T-cell (primary cell): ENCODE measurements at regions not wholly inside any gene's neighbourhood (a gene's known extent, or its start where the extent isn't known, plus 50 kb on each side); places are given as distances from the start of the nearest gene placed in this dataset.
"Not testable (repeated sequence)": the region's sequence is repeated elsewhere in the genome, so short reads cannot be mapped to it uniquely, and the experiment has no call there.

Experiments used
- ATAC-seq, 4 experiments: fragments of 200-7000 bp in 3 of 4; fragments of 150-1000 bp in 1 of 4; cut with Tn5 transposase; replicated peaks in 1 of 4; 1 replicate in 3 of 4; 2 replicates in 1 of 4; pipeline ENCODE4 v1.10.0; 2021; ENCODE audit warnings: moderate library complexity in 3 of 4, mild to moderate bottlenecking in 2 of 4, moderate number of reproducible peaks in 1 of 4
- CTCF ChIA-PET, 2 donors: fragments of 300-600 bp; sonication (Branson Sonifier 250); formaldehyde crosslinking; loops; one replicate each; lab custom pipeline; 2022; ENCODE audit warnings: antibody characterized with exemption in 2 of 2; lab: Charles Lee
- POLR2A ChIA-PET, 2 donors: fragments of 300-600 bp; sonication (Branson Sonifier 250); formaldehyde crosslinking; loops; one replicate each; lab custom pipeline; 2022; ENCODE audit warnings: antibody characterized with exemption in 2 of 2; lab: Charles Lee
- DNase-seq, 35 experiments: peaks; one replicate each; pipeline versions ENCODE4 v3.0.0 to v3.0.0-alpha.2; 2013 to 2023
- H3K27ac ChIP-seq: one replicate; pipeline ENCODE4 v1.5.1; 2013; ENCODE audit warnings: low read length
- H3K27me3 ChIP-seq, 2 experiments: replicated peaks in 1 of 2; 1 replicate in 1 of 2; 2 replicates in 1 of 2; pipeline versions ENCODE4 v1.6.1 to v1.7.0; 2013; ENCODE audit warnings: low read length in 1 of 2, mixed read lengths in 1 of 2; ENCODE audit not compliant: control insufficient read depth in 2 of 2, insufficient read depth in 2 of 2; ENCODE audit errors: extremely low read depth in 1 of 2
- H3K36me3 ChIP-seq, 2 donors: 1 replicate in 1 of 2; 2 replicates in 1 of 2; pipeline versions ENCODE4 v1.6.1 to v1.7.0; 2013; ENCODE audit warnings: low read length in 1 of 2; ENCODE audit not compliant: control insufficient read depth in 2 of 2, insufficient read depth in 1 of 2; ENCODE audit errors: extremely low read depth in 1 of 2
- H3K4me1 ChIP-seq, 2 experiments: 1 replicate in 1 of 2; 2 replicates in 1 of 2; pipeline versions ENCODE4 v1.6.1 to v1.7.0; 2013; ENCODE audit warnings: low read length in 2 of 2, mixed read lengths in 1 of 2; ENCODE audit not compliant: insufficient read depth in 2 of 2, control insufficient read depth in 1 of 2; ENCODE audit errors: extremely low read depth in 1 of 2
- H3K4me3 ChIP-seq, 2 donors: 1 replicate in 1 of 2; 2 replicates in 1 of 2; pipeline versions ENCODE4 v1.5.1 to v1.7.0; 2013; ENCODE audit warnings: mild to moderate bottlenecking in 2 of 2, low read length in 1 of 2, moderate library complexity in 1 of 2; ENCODE audit not compliant: control insufficient read depth in 1 of 2; ENCODE audit errors: extremely low read depth in 1 of 2
- H3K9me3 ChIP-seq: 2 replicates; pipeline ENCODE4 v1.7.0; 2013
- H3K27ac Mint-ChIP-seq, 2 donors: one replicate each; pipeline ENCODE4 v1.8.0; 2020 to 2021; ENCODE audit warnings: mild to moderate bottlenecking in 2 of 2, mixed read lengths in 2 of 2
- H3K27me3 Mint-ChIP-seq, 2 donors: one replicate each; pipeline ENCODE4 v1.8.0; 2021 to 2022; ENCODE audit warnings: mixed read lengths in 2 of 2
- H3K36me3 Mint-ChIP-seq: one replicate; pipeline ENCODE4 v1.8.0; 2021; ENCODE audit warnings: mixed read lengths
- H3K4me1 Mint-ChIP-seq, 3 donors: one replicate each; pipeline ENCODE4 v1.8.0; 2020 to 2022; ENCODE audit warnings: mixed read lengths in 3 of 3, mild to moderate bottlenecking in 1 of 3
- H3K4me3 Mint-ChIP-seq, 3 donors: one replicate each; pipeline ENCODE4 v1.8.0; 2020 to 2022; ENCODE audit warnings: mild to moderate bottlenecking in 3 of 3, mixed read lengths in 3 of 3, moderate library complexity in 3 of 3
- H3K9me3 Mint-ChIP-seq, 3 donors: one replicate each; pipeline ENCODE4 v1.8.0; 2020 to 2022; ENCODE audit warnings: mixed read lengths in 3 of 3
- WGBS: methylation state at CpG from one replicate; pipeline ENCODE4 v1.1.5; 2013; ENCODE audit warnings: missing lambda C conversion rate; ENCODE audit not compliant: insufficient coverage; 5-methylcytosine and 5-hydroxymethylcytosine counted together

GRCh38 chr3:104353951-104354350, 1012.8 kb upstream of the ALCAM start:
- no peaks in the 10 kb centered on the region for H3K4me1 ChIP-seq
- no peaks in the 10 kb centered on the region for H3K36me3 ChIP-seq
- no peaks in the 10 kb centered on the region for H3K27me3 ChIP-seq
- peaks cover 3% of the 10 kb centered on the region for H3K9me3 ChIP-seq
- DNase-seq (no peak), ATAC-seq (no peak)
- no peak overlapping the region for H3K4me3 ChIP-seq
- Mint-ChIP-seq H3K27me3 (no peaks in the 10 kb centered on the region), H3K36me3 (no peaks in the 10 kb centered on the region), H3K4me1 (no peaks in the 10 kb centered on the region), H3K27ac (no peak overlapping the region), H3K9me3 (peaks cover 0 to 2% (median 0%) of the 10 kb centered on the region in 3 donors), H3K4me3 (no peak overlapping the region)
- no peak overlapping the region for H3K27ac ChIP-seq
- CTCF ChIA-PET: no interaction called here
- POLR2A ChIA-PET: interaction anchor here in 1 of 2 donors (0.6 kb wide), 1 partner anchor 36 kb away, joined by 3 read pairs; no protein-coding TSS in a partner anchor

GRCh38 chr3:104359546-104359945, 1007.2 kb upstream of the ALCAM start:
- no peaks in the 10 kb centered on the region for H3K9me3 ChIP-seq
- H3K27ac ChIP-seq: no peak overlapping the region
- Mint-ChIP-seq H3K9me3 (peaks cover 0 to 3% (median 0%) of the 10 kb centered on the region in 3 donors), H3K4me3 (no peak overlapping the region), H3K36me3 (no peaks in the 10 kb centered on the region), H3K27me3 (no peaks in the 10 kb centered on the region), H3K27ac (no peak overlapping the region), H3K4me1 (no peaks in the 10 kb centered on the region)
- WGBS: 60% methylated on average over 1 of the region's 4 CpGs
- ATAC-seq: no peak
- no peak for DNase-seq
- CTCF ChIA-PET: no interaction called here
- no peaks in the 10 kb centered on the region for H3K27me3 ChIP-seq
- no peaks in the 10 kb centered on the region for H3K36me3 ChIP-seq
- no peaks in the 10 kb centered on the region for H3K4me1 ChIP-seq
- POLR2A ChIA-PET: no interaction called here
- H3K4me3 ChIP-seq: no peak overlapping the region

DNA sequence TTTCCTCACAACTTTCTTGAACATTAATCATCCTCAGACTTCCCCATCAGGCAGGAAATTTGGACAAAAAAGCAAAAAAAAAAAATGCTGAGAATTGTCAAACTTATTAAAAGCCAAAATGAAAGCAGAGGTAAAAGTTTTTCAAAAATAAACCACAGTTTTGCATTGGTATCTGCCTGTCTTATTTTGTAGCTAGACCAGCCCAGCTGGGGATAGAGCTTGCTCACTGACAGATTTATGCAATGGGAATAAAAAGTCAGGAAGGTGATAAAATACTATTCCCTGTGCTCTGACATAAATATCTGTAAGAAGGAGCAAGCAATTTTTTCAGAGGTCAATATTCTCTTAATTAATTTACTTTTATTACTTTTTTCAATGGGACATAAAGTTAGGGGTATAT, 1006.7 kb upstream of the ALCAM start:
- no peak overlapping the region for H3K27ac ChIP-seq
- Mint-ChIP-seq H3K9me3 (peaks cover 0 to 3% (median 0%) of the 10 kb centered on the region in 3 donors), H3K4me1 (no peaks in the 10 kb centered on the region), H3K27me3 (no peaks in the 10 kb centered on the region), H3K36me3 (no peaks in the 10 kb centered on the region), H3K27ac (no peak overlapping the region), H3K4me3 (no peak overlapping the region)
- ChIA-PET CTCF (no interaction called here), POLR2A (interaction anchor here in 1 of 2 donors (0.7 kb wide), 1 partner anchor 342 kb away, joined by 3 read pairs; no protein-coding TSS in a partner anchor)
- ATAC-seq (no peak), DNase-seq (no peak)
- no peaks in the 10 kb centered on the region for H3K9me3 ChIP-seq
- H3K36me3 ChIP-seq: no peaks in the 10 kb centered on the region
- no peak overlapping the region for H3K4me3 ChIP-seq
- no peaks in the 10 kb centered on the region for H3K27me3 ChIP-seq
- no peaks in the 10 kb centered on the region for H3K4me1 ChIP-seq

DNA sequence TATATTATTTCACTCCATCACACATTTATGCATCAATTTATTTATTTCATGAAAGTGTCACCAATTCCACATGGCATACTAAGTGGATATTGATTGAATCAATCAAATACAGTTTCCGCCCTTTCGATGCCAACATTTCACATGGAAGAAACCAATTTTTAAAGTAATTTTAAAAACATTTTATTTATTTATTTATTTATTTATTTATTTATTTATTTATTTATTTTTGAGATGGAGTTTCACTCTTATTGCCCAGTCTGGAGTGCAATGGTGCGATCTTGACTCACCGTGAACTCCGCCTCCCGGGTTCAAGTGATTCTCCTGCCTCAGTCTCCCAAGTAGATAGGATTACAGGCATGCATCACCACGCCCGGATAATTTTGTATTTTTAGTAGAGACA, 1005.0 kb upstream of the ALCAM start:
- CTCF ChIA-PET, H3K9me3 Mint-ChIP-seq, H3K4me3 Mint-ChIP-seq, POLR2A ChIA-PET, H3K36me3 Mint-ChIP-seq, ATAC-seq, H3K27ac ChIP-seq, H3K4me1 ChIP-seq, H3K36me3 ChIP-seq, H3K9me3 ChIP-seq, H3K4me3 ChIP-seq, H3K27me3 ChIP-seq, H3K27ac Mint-ChIP-seq, H3K4me1 Mint-ChIP-seq, DNase-seq, H3K27me3 Mint-ChIP-seq: not testable (repeated sequence)
- no CpG with 5 or more reads among the region's 8 CpGs for WGBS

GRCh38 chr3:104362319-104362718, 1004.4 kb upstream of the ALCAM start:
- 68% methylated on average over 5 of the region's 6 CpGs for WGBS
- peaks cover 0 to 3% (median 0%) of the 10 kb centered on the region in 3 donors for H3K9me3 Mint-ChIP-seq

GRCh38 chr3:104367000-104367399, 999.7 kb upstream of the ALCAM start:
- H3K9me3 Mint-ChIP-seq: no peaks in the 10 kb centered on the region
- ChIA-PET CTCF (no interaction called here), POLR2A (no interaction called here)
- DNase-seq (no peak), ATAC-seq (no peak)
- WGBS: no CpG with 5 or more reads among the region's 3 CpGs
- no peaks in the 10 kb centered on the region for H3K4me1 ChIP-seq
- no peak overlapping the region for H3K27ac ChIP-seq
- no peaks in the 10 kb centered on the region for H3K4me1 Mint-ChIP-seq
- no peaks in the 10 kb centered on the region for H3K36me3 Mint-ChIP-seq
- H3K27me3 ChIP-seq: no peaks in the 10 kb centered on the region
- H3K9me3 ChIP-seq: no peaks in the 10 kb centered on the region
- no peak overlapping the region for H3K27ac Mint-ChIP-seq
- H3K27me3 Mint-ChIP-seq: no peaks in the 10 kb centered on the region
- no peaks in the 10 kb centered on the region for H3K36me3 ChIP-seq
- H3K4me3 Mint-ChIP-seq: no peak overlapping the region
- no peak overlapping the region for H3K4me3 ChIP-seq

More at GRCh38 chr3:104362319-104362718, 1004.4 kb upstream of the ALCAM start:
- CTCF ChIA-PET: no interaction called here
- H3K4me3 Mint-ChIP-seq: no peak overlapping the region
- H3K27ac ChIP-seq: no peak overlapping the region
- no peaks in the 10 kb centered on the region for H3K4me1 Mint-ChIP-seq
- no peak overlapping the region for H3K4me3 ChIP-seq
- ATAC-seq (no peak), DNase-seq (no peak)
- H3K27me3 Mint-ChIP-seq: no peaks in the 10 kb centered on the region
- H3K36me3 Mint-ChIP-seq: no peaks in the 10 kb centered on the region
- no peaks in the 10 kb centered on the region for H3K27me3 ChIP-seq
- no peaks in the 10 kb centered on the region for H3K9me3 ChIP-seq
- POLR2A ChIA-PET: no interaction called here
- H3K27ac Mint-ChIP-seq: no peak overlapping the region
- no peaks in the 10 kb centered on the region for H3K4me1 ChIP-seq
- H3K36me3 ChIP-seq: no peaks in the 10 kb centered on the region

- H3K4me3 ChIP-seq: no peak overlapping the region
- H3K9me3 ChIP-seq: no peaks in the 10 kb centered on the region
- no peaks in the 10 kb centered on the region for H3K4me1 ChIP-seq
- no peaks in the 10 kb centered on the region for H3K36me3 ChIP-seq
- ATAC-seq (no peak), DNase-seq (no peak)
- Mint-ChIP-seq H3K27ac (no peak overlapping the region), H3K4me3 (no peak overlapping the region), H3K9me3 (peaks cover 0 to 2% (median 0%) of the 10 kb centered on the region in 3 donors), H3K27me3 (no peaks in the 10 kb centered on the region), H3K36me3 (no peaks in the 10 kb centered on the region), H3K4me1 (no peaks in the 10 kb centered on the region)
- H3K27me3 ChIP-seq: no peaks in the 10 kb centered on the region
- H3K27ac ChIP-seq: no peak overlapping the region
- CTCF ChIA-PET: no interaction called here
- POLR2A ChIA-PET: no interaction called here
Observed at GRCh38 chr3:104368760-104369159, 997.9 kb upstream of the ALCAM start.
